HEK293 (cell line): ENCODE measurements at regions not wholly inside any gene's neighbourhood (a gene's known extent, or its start where the extent isn't known, plus 50 kb on each side); places are given as distances from the start of the nearest gene placed in this dataset.

Experiments
- CTCF ChIP-seq: fragments of 450-650 bp; formaldehyde crosslinking; IDR thresholded peaks from 2 replicates; pipeline ENCODE4 v1.5.1; 2016; ENCODE audit warnings: missing biosample characterization, missing genetic modification characterization
- SCRT1 ChIP-seq: fragments of 450-650 bp; formaldehyde crosslinking; IDR thresholded peaks from 2 replicates; pipeline ENCODE4 v1.5.1; 2016; ENCODE audit warnings: missing biosample characterization, missing genetic modification characterization, borderline replicate concordance
- YY1 ChIP-seq: fragments of 450-650 bp; formaldehyde crosslinking; IDR thresholded peaks from 2 replicates; pipeline ENCODE4 v1.5.1; 2018; ENCODE audit warnings: missing biosample characterization, missing genetic modification characterization
- ZFP37 ChIP-seq: fragments of 450-650 bp; formaldehyde crosslinking; IDR thresholded peaks from 2 replicates; pipeline ENCODE4 v1.5.1; 2016; ENCODE audit warnings: missing biosample characterization, missing genetic modification characterization
- ZNF114 ChIP-seq: fragments of 450-650 bp; formaldehyde crosslinking; IDR thresholded peaks from 2 replicates; pipeline ENCODE4 v1.5.0; 2017; ENCODE audit warnings: missing biosample characterization, missing genetic modification characterization
- ZNF214 ChIP-seq: fragments of 450-650 bp; formaldehyde crosslinking; IDR thresholded peaks from 2 replicates; pipeline ENCODE4 v1.5.1; 2017; ENCODE audit warnings: missing biosample characterization, mild to moderate bottlenecking, missing genetic modification characterization, borderline replicate concordance
- ZNF221 ChIP-seq: fragments of 450-650 bp; formaldehyde crosslinking; IDR thresholded peaks from 2 replicates; pipeline ENCODE4 v1.5.1; 2017; ENCODE audit warnings: missing biosample characterization, missing genetic modification characterization, borderline replicate concordance
- ZNF292 ChIP-seq: fragments of 450-650 bp; formaldehyde crosslinking; IDR thresholded peaks from 2 replicates; pipeline ENCODE4 v1.5.1; 2016; ENCODE audit warnings: low read depth, missing biosample characterization, missing genetic modification characterization, borderline replicate concordance
- ZNF354C ChIP-seq: fragments of 450-650 bp; formaldehyde crosslinking; IDR thresholded peaks from 2 replicates; pipeline ENCODE4 v1.5.1; 2016; ENCODE audit warnings: missing biosample characterization, missing genetic modification characterization, low read depth, borderline replicate concordance
- ZSCAN23 ChIP-seq: fragments of 450-650 bp; formaldehyde crosslinking; IDR thresholded peaks from 2 replicates; pipeline ENCODE4 v1.5.1; 2016; ENCODE audit warnings: missing biosample characterization, missing genetic modification characterization
- TF ChIP-seq, protein P1 (sequence below): fragments of 450-650 bp; formaldehyde crosslinking; IDR thresholded peaks from 2 replicates; pipeline ENCODE4 v1.5.1; 2016; ENCODE audit warnings: missing biosample characterization, missing genetic modification characterization
- TF ChIP-seq, protein P2 (sequence below): fragments of 450-650 bp; formaldehyde crosslinking; optimal IDR thresholded peaks from 2 replicates; pipeline ENCODE3; 2016; ENCODE audit warnings: missing biosample characterization, mild to moderate bottlenecking, missing genetic modification characterization

- no peak for TF ChIP-seq YY1 (tag by site-specific recombination)
- TF ChIP-seq CTCF (tag by site-specific recombination), result no peak
- TF ChIP-seq ZNF354C (tag by site-specific recombination), result no peak
- no peak for TF ChIP-seq ZNF214 (tag by site-specific recombination)
- no peak for TF ChIP-seq ZNF114 (tag by site-specific recombination)
- no peak for TF ChIP-seq ZSCAN23 (tag by site-specific recombination)
- TF ChIP-seq, protein P1, sequence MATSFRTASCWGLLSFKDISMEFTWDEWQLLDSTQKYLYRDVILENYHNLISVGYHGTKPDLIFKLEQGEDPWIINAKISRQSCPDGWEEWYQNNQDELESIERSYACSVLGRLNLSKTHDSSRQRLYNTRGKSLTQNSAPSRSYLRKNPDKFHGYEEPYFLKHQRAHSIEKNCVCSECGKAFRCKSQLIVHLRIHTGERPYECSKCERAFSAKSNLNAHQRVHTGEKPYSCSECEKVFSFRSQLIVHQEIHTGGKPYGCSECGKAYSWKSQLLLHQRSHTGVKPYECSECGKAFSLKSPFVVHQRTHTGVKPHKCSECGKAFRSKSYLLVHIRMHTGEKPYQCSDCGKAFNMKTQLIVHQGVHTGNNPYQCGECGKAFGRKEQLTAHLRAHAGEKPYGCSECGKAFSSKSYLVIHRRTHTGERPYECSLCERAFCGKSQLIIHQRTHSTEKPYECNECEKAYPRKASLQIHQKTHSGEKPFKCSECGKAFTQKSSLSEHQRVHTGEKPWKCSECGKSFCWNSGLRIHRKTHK, result no peak
- TF ChIP-seq, protein P2, sequence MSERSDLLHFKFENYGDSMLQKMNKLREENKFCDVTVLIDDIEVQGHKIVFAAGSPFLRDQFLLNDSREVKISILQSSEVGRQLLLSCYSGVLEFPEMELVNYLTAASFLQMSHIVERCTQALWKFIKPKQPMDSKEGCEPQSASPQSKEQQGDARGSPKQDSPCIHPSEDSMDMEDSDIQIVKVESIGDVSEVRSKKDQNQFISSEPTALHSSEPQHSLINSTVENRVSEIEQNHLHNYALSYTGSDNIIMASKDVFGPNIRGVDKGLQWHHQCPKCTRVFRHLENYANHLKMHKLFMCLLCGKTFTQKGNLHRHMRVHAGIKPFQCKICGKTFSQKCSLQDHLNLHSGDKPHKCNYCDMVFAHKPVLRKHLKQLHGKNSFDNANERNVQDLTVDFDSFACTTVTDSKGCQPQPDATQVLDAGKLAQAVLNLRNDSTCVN (tag by site-specific recombination), result no peak
- TF ChIP-seq SCRT1 (tag by site-specific recombination), result no peak
- TF ChIP-seq ZNF292, result no peak
- no peak for TF ChIP-seq ZNF221 (tag by site-specific recombination)
- no peak for TF ChIP-seq ZFP37 (tag by site-specific recombination)
These were observed 1824.2 kb upstream of the TENM3 start for GRCh38 chr4:180418819-180419531.
